PC-9 (cell line): ENCODE measurements at regions not wholly inside any gene's neighbourhood (a gene's known extent, or its start where the extent isn't known, plus 50 kb on each side); places are given as distances from the start of the nearest gene placed in this dataset.

Source experiments
- CTCF ChIP-seq: fragments of 200-600 bp; sonication (generic); conservative IDR thresholded peaks from 2 replicates; pipeline ENCODE4 v1.6.1; 2017; ENCODE audit warnings: mixed run types, antibody characterized with exemption, mild to moderate bottlenecking, moderate library complexity
- EZH2 ChIP-seq: fragments of 200-600 bp; sonication (generic); IDR thresholded peaks from 2 replicates; pipeline ENCODE4 v1.8.0; 2017; ENCODE audit warnings: antibody characterized with exemption, low read depth

- TF ChIP-seq CTCF (no peak), EZH2 (no peak)
Observed at GRCh38 chr1:200242110-200243041, 167.5 kb downstream of the ZNF281 start.
